ENCODE measurements at regions not wholly inside any gene's neighbourhood (a gene's known extent, or its start where the extent isn't known, plus 50 kb on each side); places are given as distances from the start of the nearest gene placed in this dataset.
A peak's percentile ranks its signal among the peaks of the same experiment; 100 is the strongest.

- DNase-seq (ENCODE audit: extremely low spot score) = peak; percentile 26
- POLR2A ChIA-PET = no interaction called here
- TF ChIP-seq CTCF (IDR thresholded peaks at IDR 0.05; ENCODE audit: control extremely low read depth, extremely low read depth, low read depth, missing control alignments) = no peak
- CTCF ChIA-PET = interaction anchor here (0.8 to 1.7 kb wide), 4 partner anchors 10 to 20 kb away, joined by 3 to 4 read pairs (median 4); no protein-coding TSS in a partner anchor
Observed at GRCh38 chr5:124796495-124796894, 50.1 kb upstream of the ZNF608 start.

GRCh38 chr5:124797665-124798087 is 51.2 kb upstream of the ZNF608 start:
- ChIA-PET POLR2A (no interaction called here), CTCF (interaction anchor here (1.0 to 1.7 kb wide), 3 partner anchors 9 to 23 kb away, joined by 3 to 4 read pairs (median 3); no protein-coding TSS in a partner anchor)
- DNase-seq (ENCODE audit: extremely low spot score) = no peak
- no peak for TF ChIP-seq CTCF (IDR thresholded peaks at IDR 0.05; ENCODE audit: control extremely low read depth, extremely low read depth, low read depth, missing control alignments)

- ChIA-PET POLR2A (no interaction called here), CTCF (interaction anchor here (1.2 to 1.5 kb wide), 2 partner anchors 11 to 14 kb away, joined by 3 to 5 read pairs; no protein-coding TSS in a partner anchor)
- no peak for DNase-seq (ENCODE audit: extremely low spot score)
- no peak for TF ChIP-seq CTCF (IDR thresholded peaks at IDR 0.05; ENCODE audit: control extremely low read depth, extremely low read depth, low read depth, missing control alignments)
Observed at GRCh38 chr5:124798890-124799289, 52.5 kb upstream of the ZNF608 start.

- POLR2A ChIA-PET = no interaction called here
- CTCF ChIA-PET = no interaction called here
- no peak for DNase-seq (ENCODE audit: extremely low spot score)
- no peak for TF ChIP-seq CTCF (IDR thresholded peaks at IDR 0.05; ENCODE audit: control extremely low read depth, extremely low read depth, low read depth, missing control alignments)
Observed at GRCh38 chr5:124801551-124801950, 55.1 kb upstream of the ZNF608 start.

- no peak for DNase-seq (ENCODE audit: extremely low spot score)
- CTCF ChIA-PET = interaction anchor here (1.1 to 1.5 kb wide), 3 partner anchors 12 to 25 kb away, joined by 3 to 4 read pairs (median 3); no protein-coding TSS in a partner anchor
- no peak for TF ChIP-seq CTCF (IDR thresholded peaks at IDR 0.05; ENCODE audit: control extremely low read depth, extremely low read depth, low read depth, missing control alignments)
- POLR2A ChIA-PET = no interaction called here
Observed at GRCh38 chr5:124803617-124804323, 57.3 kb upstream of the ZNF608 start.

- TF ChIP-seq CTCF (IDR thresholded peaks at IDR 0.05; ENCODE audit: control extremely low read depth, extremely low read depth, low read depth, missing control alignments) = no peak
- ChIA-PET POLR2A (no interaction called here), CTCF (interaction anchor here (1.4 to 1.6 kb wide), 2 partner anchors 9 to 13 kb away, joined by 4 read pairs; no protein-coding TSS in a partner anchor)
- no peak for DNase-seq (ENCODE audit: extremely low spot score)
Observed at GRCh38 chr5:124806026-124806372, 59.6 kb upstream of the ZNF608 start.

Data from GM10248 (cell line).